Loucy (cell line): ENCODE measurements at regions not wholly inside any gene's neighbourhood (a gene's known extent, or its start where the extent isn't known, plus 50 kb on each side); places are given as distances from the start of the nearest gene placed in this dataset.

Experiments used
- H2AFZ ChIP-seq: fragments of 200-600 bp; sonication (generic); 2 replicates; pipeline ENCODE4 v1.6.0; 2016; ENCODE audit warnings: antibody characterized with exemption, mild to moderate bottlenecking, low read length, moderate library complexity
- H3F3A ChIP-seq: fragments of 200-600 bp; 2 replicates; pipeline ENCODE4 v1.6.0; 2016; ENCODE audit warnings: antibody characterized with exemption, low read depth, mild to moderate bottlenecking
- H3K27me3 ChIP-seq: fragments of 200-600 bp; sonication (generic); 2 replicates; pipeline ENCODE4 v1.6.1; 2014; ENCODE audit warnings: low read length, mild to moderate bottlenecking; ENCODE audit not compliant: insufficient read depth, poor library complexity, severe bottlenecking
- H3K36me3 ChIP-seq: fragments of 200-600 bp; sonication (generic); 2 replicates; pipeline ENCODE4 v1.6.1; 2016; ENCODE audit warnings: low read length; ENCODE audit not compliant: insufficient read depth
- H3K4me1 ChIP-seq: fragments of 200-600 bp; sonication (generic); 2 replicates; pipeline ENCODE4 v1.5.1; 2014; ENCODE audit warnings: low read length, mild to moderate bottlenecking; ENCODE audit not compliant: insufficient read depth, poor library complexity, severe bottlenecking
- H3K4me2 ChIP-seq: fragments of 200-600 bp; sonication (generic); 2 replicates; pipeline ENCODE4 v1.6.0; 2014; ENCODE audit warnings: antibody characterized with exemption, low read length, low read depth, mild to moderate bottlenecking; ENCODE audit not compliant: poor library complexity, severe bottlenecking
- H3K4me3 ChIP-seq: fragments of 200-600 bp; sonication (generic); 2 replicates; pipeline ENCODE4 v1.5.1; 2014; ENCODE audit warnings: low read length, mild to moderate bottlenecking, mixed read lengths; ENCODE audit not compliant: poor library complexity, severe bottlenecking
- H3K79me2 ChIP-seq: fragments of 200-600 bp; sonication (generic); 2 replicates; pipeline ENCODE4 v1.6.1; 2014; ENCODE audit warnings: low read length; ENCODE audit not compliant: insufficient read depth
- H3K9ac ChIP-seq: fragments of 200-600 bp; sonication (generic); 2 replicates; pipeline ENCODE4 v1.6.0; 2014; ENCODE audit warnings: mild to moderate bottlenecking, low read depth, low read length, moderate library complexity; ENCODE audit not compliant: poor library complexity, severe bottlenecking
- H3K9me2 ChIP-seq: fragments of 200-600 bp; sonication (generic); replicated peaks from 2 replicates; pipeline ENCODE4 v1.6.1; 2016; ENCODE audit warnings: low read depth, low read length, mixed read lengths
- H3K9me3 ChIP-seq: fragments of 200-600 bp; sonication (generic); 2 replicates; pipeline ENCODE4 v1.6.1; 2014; ENCODE audit warnings: mild to moderate bottlenecking, antibody characterized with exemption, low read length, low read depth; ENCODE audit not compliant: insufficient read depth
- H4K20me1 ChIP-seq: fragments of 200-600 bp; sonication (generic); 2 replicates; pipeline ENCODE4 v1.6.0; 2014; ENCODE audit warnings: antibody characterized with exemption, low read length, mild to moderate bottlenecking; ENCODE audit not compliant: insufficient read depth, poor library complexity, severe bottlenecking
- EZH2phosphoT487 ChIP-seq: fragments of 200-600 bp; IDR thresholded peaks from 2 replicates; pipeline ENCODE4 v1.6.1; 2018; ENCODE audit warnings: antibody characterized with exemption, mild to moderate bottlenecking, moderate library complexity, borderline replicate concordance
- TF ChIP-seq, protein P1 (sequence below): fragments of 200-600 bp; sonication (generic); conservative IDR thresholded peaks from 2 replicates; pipeline ENCODE4 v1.5.1; 2014; ENCODE audit warnings: mild to moderate bottlenecking, antibody characterized with exemption, low read length

DNA sequence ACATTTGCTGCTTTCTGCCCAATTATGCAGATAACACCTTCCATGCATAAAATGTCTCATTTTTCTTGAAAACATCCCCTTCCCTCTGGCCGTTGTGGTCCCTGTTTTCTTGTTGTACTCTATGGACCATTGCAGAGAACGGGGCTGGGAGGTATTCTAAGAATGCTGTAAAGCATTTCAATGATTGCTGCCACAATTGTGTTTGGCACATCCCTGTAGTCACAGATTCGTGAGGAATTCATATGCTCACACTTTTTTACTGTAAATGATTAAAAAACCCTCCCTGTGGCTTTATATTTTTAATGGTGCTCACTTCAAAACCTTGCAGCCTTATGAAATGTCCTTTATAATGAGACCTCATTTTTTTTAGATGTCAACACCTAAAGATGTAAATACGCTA is 207.2 kb upstream of the GBE1 start:
- Histone ChIP-seq H3K4me2 (no peak overlapping the region), H3K36me3 (no peaks in the 10 kb centered on the region)

DNA sequence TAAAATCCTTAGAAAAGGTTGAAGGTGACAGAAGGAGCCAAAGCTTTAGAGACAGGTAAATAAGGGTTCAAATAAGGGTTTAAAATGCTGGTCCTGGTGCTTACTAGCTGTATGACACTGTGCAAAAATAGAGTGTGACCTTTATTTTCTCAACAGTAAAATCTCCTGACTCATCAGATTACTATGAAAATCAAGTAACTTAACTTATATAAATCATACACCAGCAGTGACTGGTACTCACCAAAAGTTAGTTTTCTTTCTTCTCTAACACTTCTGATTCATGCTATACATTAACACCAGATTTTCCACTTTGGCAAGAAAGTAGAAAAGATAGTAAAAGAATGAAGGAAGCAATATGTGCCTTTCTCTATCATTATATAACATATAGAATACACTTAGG is 205.9 kb upstream of the GBE1 start:
- no peaks in the 10 kb centered on the region for H3K27me3 ChIP-seq
- H3K9me2 ChIP-seq, result no peaks in the 10 kb centered on the region
- H2AFZ ChIP-seq, result no peak overlapping the region
- no peaks in the 10 kb centered on the region for H3F3A ChIP-seq
- H3K4me2 ChIP-seq, result no peak overlapping the region
- H3K4me1 ChIP-seq, result no peaks in the 10 kb centered on the region
- H3K36me3 ChIP-seq, result no peaks in the 10 kb centered on the region
- H4K20me1 ChIP-seq, result no peaks in the 10 kb centered on the region
- H3K79me2 ChIP-seq, result no peaks in the 10 kb centered on the region
- no peak overlapping the region for H3K9ac ChIP-seq
- H3K4me3 ChIP-seq, result no peak overlapping the region
- no peaks in the 10 kb centered on the region for H3K9me3 ChIP-seq
- TF ChIP-seq, protein P1, sequence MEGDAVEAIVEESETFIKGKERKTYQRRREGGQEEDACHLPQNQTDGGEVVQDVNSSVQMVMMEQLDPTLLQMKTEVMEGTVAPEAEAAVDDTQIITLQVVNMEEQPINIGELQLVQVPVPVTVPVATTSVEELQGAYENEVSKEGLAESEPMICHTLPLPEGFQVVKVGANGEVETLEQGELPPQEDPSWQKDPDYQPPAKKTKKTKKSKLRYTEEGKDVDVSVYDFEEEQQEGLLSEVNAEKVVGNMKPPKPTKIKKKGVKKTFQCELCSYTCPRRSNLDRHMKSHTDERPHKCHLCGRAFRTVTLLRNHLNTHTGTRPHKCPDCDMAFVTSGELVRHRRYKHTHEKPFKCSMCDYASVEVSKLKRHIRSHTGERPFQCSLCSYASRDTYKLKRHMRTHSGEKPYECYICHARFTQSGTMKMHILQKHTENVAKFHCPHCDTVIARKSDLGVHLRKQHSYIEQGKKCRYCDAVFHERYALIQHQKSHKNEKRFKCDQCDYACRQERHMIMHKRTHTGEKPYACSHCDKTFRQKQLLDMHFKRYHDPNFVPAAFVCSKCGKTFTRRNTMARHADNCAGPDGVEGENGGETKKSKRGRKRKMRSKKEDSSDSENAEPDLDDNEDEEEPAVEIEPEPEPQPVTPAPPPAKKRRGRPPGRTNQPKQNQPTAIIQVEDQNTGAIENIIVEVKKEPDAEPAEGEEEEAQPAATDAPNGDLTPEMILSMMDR, result no peak
- no peak for TF ChIP-seq EZH2phosphoT487

More for the DNA sequence above, 207.2 kb upstream of the GBE1 start:
- H3K27me3 ChIP-seq, result no peaks in the 10 kb centered on the region
- no peaks in the 10 kb centered on the region for H3K79me2 ChIP-seq
- H3K9me3 ChIP-seq, result no peaks in the 10 kb centered on the region
- no peak overlapping the region for H2AFZ ChIP-seq
- H3F3A ChIP-seq, result no peaks in the 10 kb centered on the region
- TF ChIP-seq EZH2phosphoT487, result no peak
- TF ChIP-seq, protein P1, result no peak
- H3K9me2 ChIP-seq, result no peaks in the 10 kb centered on the region
- no peaks in the 10 kb centered on the region for H3K4me1 ChIP-seq
- no peak overlapping the region for H3K9ac ChIP-seq
- H3K4me3 ChIP-seq, result no peak overlapping the region
- no peaks in the 10 kb centered on the region for H4K20me1 ChIP-seq

GRCh38 chr3:81965696-81966095 is 204.3 kb upstream of the GBE1 start:
- TF ChIP-seq, protein P1, result no peak
- no peak for TF ChIP-seq EZH2phosphoT487
- Histone ChIP-seq H4K20me1 (no peaks in the 10 kb centered on the region), H3K9me2 (no peaks in the 10 kb centered on the region), H3F3A (no peaks in the 10 kb centered on the region), H3K36me3 (no peaks in the 10 kb centered on the region), H3K9me3 (no peaks in the 10 kb centered on the region), H3K4me2 (no peak overlapping the region), H3K4me1 (no peaks in the 10 kb centered on the region), H3K9ac (no peak overlapping the region), H2AFZ (no peak overlapping the region), H3K79me2 (no peaks in the 10 kb centered on the region), H3K4me3 (no peak overlapping the region), H3K27me3 (no peaks in the 10 kb centered on the region)
